OCI-LY1 (cell line): ENCODE measurements at regions not wholly inside any gene's neighbourhood (a gene's known extent, or its start where the extent isn't known, plus 50 kb on each side); places are given as distances from the start of the nearest gene placed in this dataset.

Experiments
- CTCF ChIP-seq: fragments of 200-600 bp; sonication (generic), shearing (Covaris generic); IDR thresholded peaks from 2 replicates; pipeline ENCODE4 v1.5.1; 2017; ENCODE audit warnings: mild to moderate bottlenecking, antibody characterized with exemption, low read length, moderate library complexity, mixed read lengths
- EZH2 ChIP-seq: fragments of 200-600 bp; sonication (generic), shearing (Covaris generic); IDR thresholded peaks from 2 replicates; pipeline ENCODE4 v1.8.0; 2017; ENCODE audit warnings: borderline replicate concordance, mixed run types, mild to moderate bottlenecking, antibody characterized with exemption, low read length, moderate library complexity, mixed read lengths

- TF ChIP-seq CTCF (no peak), EZH2 (no peak)
These were observed 286.2 kb downstream of the ARL6IP6 start for GRCh38 chr2:153004627-153005026.
